ENCODE measurements at regions not wholly inside any gene's neighbourhood (a gene's known extent, or its start where the extent isn't known, plus 50 kb on each side); places are given as distances from the start of the nearest gene placed in this dataset.

DNA sequence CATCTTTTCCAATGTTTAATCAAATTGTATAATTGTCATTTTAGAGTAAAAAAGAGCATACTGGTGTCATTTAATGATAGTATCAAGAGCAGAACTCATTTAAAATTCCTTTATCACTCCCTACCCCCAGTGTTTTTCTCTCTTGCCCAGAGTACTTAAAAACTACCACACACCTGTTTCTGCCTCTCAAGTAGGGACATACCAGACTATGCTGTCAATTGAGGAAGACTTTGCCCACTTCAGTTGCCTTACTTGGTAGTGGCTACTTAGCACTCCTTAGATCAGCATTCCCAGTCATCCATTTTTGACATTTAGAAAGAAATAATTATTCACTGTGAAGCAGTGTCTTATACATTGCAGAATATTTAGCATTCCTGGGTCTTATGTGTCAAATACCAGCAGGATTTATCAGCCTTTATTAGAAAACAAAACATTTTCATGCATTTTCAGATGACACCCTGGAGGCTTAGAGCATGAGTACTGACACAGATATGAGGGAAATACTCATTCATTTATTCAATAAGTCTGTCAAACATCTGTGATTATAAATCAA lies 127.5 kb upstream of the RGS1 start (continued):
- TF ChIP-seq, protein P1, sequence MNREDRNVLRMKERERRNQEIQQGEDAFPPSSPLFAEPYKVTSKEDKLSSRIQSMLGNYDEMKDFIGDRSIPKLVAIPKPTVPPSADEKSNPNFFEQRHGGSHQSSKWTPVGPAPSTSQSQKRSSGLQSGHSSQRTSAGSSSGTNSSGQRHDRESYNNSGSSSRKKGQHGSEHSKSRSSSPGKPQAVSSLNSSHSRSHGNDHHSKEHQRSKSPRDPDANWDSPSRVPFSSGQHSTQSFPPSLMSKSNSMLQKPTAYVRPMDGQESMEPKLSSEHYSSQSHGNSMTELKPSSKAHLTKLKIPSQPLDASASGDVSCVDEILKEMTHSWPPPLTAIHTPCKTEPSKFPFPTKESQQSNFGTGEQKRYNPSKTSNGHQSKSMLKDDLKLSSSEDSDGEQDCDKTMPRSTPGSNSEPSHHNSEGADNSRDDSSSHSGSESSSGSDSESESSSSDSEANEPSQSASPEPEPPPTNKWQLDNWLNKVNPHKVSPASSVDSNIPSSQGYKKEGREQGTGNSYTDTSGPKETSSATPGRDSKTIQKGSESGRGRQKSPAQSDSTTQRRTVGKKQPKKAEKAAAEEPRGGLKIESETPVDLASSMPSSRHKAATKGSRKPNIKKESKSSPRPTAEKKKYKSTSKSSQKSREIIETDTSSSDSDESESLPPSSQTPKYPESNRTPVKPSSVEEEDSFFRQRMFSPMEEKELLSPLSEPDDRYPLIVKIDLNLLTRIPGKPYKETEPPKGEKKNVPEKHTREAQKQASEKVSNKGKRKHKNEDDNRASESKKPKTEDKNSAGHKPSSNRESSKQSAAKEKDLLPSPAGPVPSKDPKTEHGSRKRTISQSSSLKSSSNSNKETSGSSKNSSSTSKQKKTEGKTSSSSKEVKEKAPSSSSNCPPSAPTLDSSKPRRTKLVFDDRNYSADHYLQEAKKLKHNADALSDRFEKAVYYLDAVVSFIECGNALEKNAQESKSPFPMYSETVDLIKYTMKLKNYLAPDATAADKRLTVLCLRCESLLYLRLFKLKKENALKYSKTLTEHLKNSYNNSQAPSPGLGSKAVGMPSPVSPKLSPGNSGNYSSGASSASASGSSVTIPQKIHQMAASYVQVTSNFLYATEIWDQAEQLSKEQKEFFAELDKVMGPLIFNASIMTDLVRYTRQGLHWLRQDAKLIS (CRISPR knock-in tag; IDR thresholded peaks at IDR 0.05; ENCODE audit: borderline replicate concordance): no peak
- no peak for TF ChIP-seq AR (CRISPR knock-in tag; IDR thresholded peaks at IDR 0.05)
- TF ChIP-seq, protein P2, sequence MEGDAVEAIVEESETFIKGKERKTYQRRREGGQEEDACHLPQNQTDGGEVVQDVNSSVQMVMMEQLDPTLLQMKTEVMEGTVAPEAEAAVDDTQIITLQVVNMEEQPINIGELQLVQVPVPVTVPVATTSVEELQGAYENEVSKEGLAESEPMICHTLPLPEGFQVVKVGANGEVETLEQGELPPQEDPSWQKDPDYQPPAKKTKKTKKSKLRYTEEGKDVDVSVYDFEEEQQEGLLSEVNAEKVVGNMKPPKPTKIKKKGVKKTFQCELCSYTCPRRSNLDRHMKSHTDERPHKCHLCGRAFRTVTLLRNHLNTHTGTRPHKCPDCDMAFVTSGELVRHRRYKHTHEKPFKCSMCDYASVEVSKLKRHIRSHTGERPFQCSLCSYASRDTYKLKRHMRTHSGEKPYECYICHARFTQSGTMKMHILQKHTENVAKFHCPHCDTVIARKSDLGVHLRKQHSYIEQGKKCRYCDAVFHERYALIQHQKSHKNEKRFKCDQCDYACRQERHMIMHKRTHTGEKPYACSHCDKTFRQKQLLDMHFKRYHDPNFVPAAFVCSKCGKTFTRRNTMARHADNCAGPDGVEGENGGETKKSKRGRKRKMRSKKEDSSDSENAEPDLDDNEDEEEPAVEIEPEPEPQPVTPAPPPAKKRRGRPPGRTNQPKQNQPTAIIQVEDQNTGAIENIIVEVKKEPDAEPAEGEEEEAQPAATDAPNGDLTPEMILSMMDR (IDR thresholded peaks at IDR 0.05): no peak

GRCh38 chr1:192453360-192453992 lies 122.1 kb upstream of the RGS1 start:
- Mint-ChIP-seq H3K4me1 (no peaks in the 10 kb centered on the region), H3K27me3 (ENCODE audit: low read depth) (no peaks in the 10 kb centered on the region), H3K9me3 (no peaks in the 10 kb centered on the region), H3K27ac (no peak overlapping the region), H3K4me3 (no peak overlapping the region), H3K36me3 (no peaks in the 10 kb centered on the region)
- POLR2A ChIA-PET: no interaction called here
- TF ChIP-seq, protein P3, sequence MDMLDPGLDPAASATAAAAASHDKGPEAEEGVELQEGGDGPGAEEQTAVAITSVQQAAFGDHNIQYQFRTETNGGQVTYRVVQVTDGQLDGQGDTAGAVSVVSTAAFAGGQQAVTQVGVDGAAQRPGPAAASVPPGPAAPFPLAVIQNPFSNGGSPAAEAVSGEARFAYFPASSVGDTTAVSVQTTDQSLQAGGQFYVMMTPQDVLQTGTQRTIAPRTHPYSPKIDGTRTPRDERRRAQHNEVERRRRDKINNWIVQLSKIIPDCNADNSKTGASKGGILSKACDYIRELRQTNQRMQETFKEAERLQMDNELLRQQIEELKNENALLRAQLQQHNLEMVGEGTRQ (CRISPR knock-in tag; IDR thresholded peaks at IDR 0.05): no peak
- TF ChIP-seq GTF2I (CRISPR knock-in tag; conservative IDR thresholded peaks at IDR 0.05) (no peak), SMAD3 (CRISPR knock-in tag; IDR thresholded peaks at IDR 0.05; ENCODE audit: borderline replicate concordance) (no peak)
- CTCF ChIA-PET: no interaction called here
- no peak for ATAC-seq
- no peak for DNase-seq (ENCODE audit: low spot score)

DNA sequence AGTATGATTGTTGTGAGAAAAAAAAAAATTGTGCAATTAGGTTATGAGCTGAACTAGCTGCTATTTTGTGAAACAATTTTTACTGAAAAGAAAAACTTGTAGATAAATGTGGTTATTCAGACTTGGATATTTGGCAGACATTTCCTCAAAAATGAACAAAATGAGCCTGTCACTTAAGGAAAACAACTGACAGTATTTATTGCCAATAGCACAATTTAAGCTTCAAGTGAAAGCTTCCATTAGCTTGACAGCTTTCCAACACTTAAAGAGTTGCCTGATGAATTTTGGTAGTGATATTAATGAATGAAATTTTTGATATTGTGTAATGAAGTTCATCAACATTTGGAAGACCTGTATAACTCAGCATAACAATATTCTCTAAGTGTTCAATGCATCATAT lies 116.1 kb upstream of the RGS1 start:
- POLR2A ChIA-PET: no interaction called here
- ATAC-seq (no peak), DNase-seq (ENCODE audit: low spot score) (no peak)
- H3K4me1 Mint-ChIP-seq: no peaks in the 10 kb centered on the region
- no peak overlapping the region for H3K4me3 Mint-ChIP-seq
- TF ChIP-seq, protein P4, sequence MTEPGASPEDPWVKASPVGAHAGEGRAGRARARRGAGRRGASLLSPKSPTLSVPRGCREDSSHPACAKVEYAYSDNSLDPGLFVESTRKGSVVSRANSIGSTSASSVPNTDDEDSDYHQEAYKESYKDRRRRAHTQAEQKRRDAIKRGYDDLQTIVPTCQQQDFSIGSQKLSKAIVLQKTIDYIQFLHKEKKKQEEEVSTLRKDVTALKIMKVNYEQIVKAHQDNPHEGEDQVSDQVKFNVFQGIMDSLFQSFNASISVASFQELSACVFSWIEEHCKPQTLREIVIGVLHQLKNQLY (CRISPR knock-in tag; IDR thresholded peaks at IDR 0.05): no peak
- TF ChIP-seq JUN (CRISPR knock-in tag; IDR thresholded peaks at IDR 0.05) (no peak), SP1 (CRISPR knock-in tag; conservative IDR thresholded peaks at IDR 0.05) (no peak), ZNF416 (CRISPR knock-in tag; IDR thresholded peaks at IDR 0.05) (no peak), ELF4 (CRISPR knock-in tag; IDR thresholded peaks at IDR 0.05; ENCODE audit: low read depth) (no peak), ZNF317 (CRISPR knock-in tag; IDR thresholded peaks at IDR 0.05; ENCODE audit: borderline replicate concordance, low read depth) (no peak), GABPB1 (CRISPR knock-in tag; IDR thresholded peaks at IDR 0.05) (no peak), ETV6 (CRISPR knock-in tag; IDR thresholded peaks at IDR 0.05) (no peak)
- TF ChIP-seq, protein P5, sequence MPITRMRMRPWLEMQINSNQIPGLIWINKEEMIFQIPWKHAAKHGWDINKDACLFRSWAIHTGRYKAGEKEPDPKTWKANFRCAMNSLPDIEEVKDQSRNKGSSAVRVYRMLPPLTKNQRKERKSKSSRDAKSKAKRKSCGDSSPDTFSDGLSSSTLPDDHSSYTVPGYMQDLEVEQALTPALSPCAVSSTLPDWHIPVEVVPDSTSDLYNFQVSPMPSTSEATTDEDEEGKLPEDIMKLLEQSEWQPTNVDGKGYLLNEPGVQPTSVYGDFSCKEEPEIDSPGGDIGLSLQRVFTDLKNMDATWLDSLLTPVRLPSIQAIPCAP (CRISPR knock-in tag; IDR thresholded peaks at IDR 0.05): no peak
- TF ChIP-seq, protein P2 (IDR thresholded peaks at IDR 0.05): no peak
- H3K36me3 Mint-ChIP-seq: no peaks in the 10 kb centered on the region
- H3K9me3 Mint-ChIP-seq: no peaks in the 10 kb centered on the region
- H3K27me3 Mint-ChIP-seq (ENCODE audit: low read depth): no peaks in the 10 kb centered on the region
- H3K27ac Mint-ChIP-seq: no peak overlapping the region
- CTCF ChIA-PET: no interaction called here

Measured in WTC11 (cell line).